T-helper 2 cell treated with Interferon-gamma antibody and Interleukin-4, amounts not matched to agents 100 ng/mL and 5 ng/mL, for 36 hours (primary cell): ENCODE measurements at regions not wholly inside any gene's neighbourhood (a gene's known extent, or its start where the extent isn't known, plus 50 kb on each side); places are given as distances from the start of the nearest gene placed in this dataset.

ENCODE experiments used
- intact Hi-C: fragments of 100-400 bp; cut with micrococcal nuclease; formaldehyde crosslinking; loops from one replicate; pipeline ENCODE4 v1.15.1; 2023

GRCh38 chr3:15942936-15943335 is 145.2 kb upstream of the ANKRD28 start:
- intact Hi-C loops: no loop called here

GRCh38 chr3:15948388-15948787 is 150.6 kb upstream of the ANKRD28 start:
- intact Hi-C loops: no loop called here

GRCh38 chr3:15952543-15953175 is 154.9 kb upstream of the ANKRD28 start:
- intact Hi-C loops: loop anchor here (5.0 kb wide), 1 partner anchor 135 kb away; no protein-coding TSS in a partner anchor

- intact Hi-C loops: loop anchor here (5.0 kb wide), 1 partner anchor 137 kb away; no protein-coding TSS in a partner anchor
These were observed 156.1 kb upstream of the ANKRD28 start for GRCh38 chr3:15953841-15954240.

GRCh38 chr3:15955968-15956367 is 158.2 kb upstream of the ANKRD28 start:
- intact Hi-C loops: no loop called here

- intact Hi-C loops: no loop called here
These were observed 161.1 kb upstream of the ANKRD28 start for GRCh38 chr3:15958692-15959433.

- intact Hi-C loops: no loop called here
These were observed 161.6 kb upstream of the ANKRD28 start for GRCh38 chr3:15959434-15959811.

GRCh38 chr3:15964605-15965442 is 167.0 kb upstream of the ANKRD28 start:
- intact Hi-C loops: no loop called here

GRCh38 chr3:15967577-15967976 is 169.8 kb upstream of the ANKRD28 start:
- intact Hi-C loops: no loop called here

GRCh38 chr3:15969874-15970640 is 172.3 kb upstream of the ANKRD28 start:
- intact Hi-C loops: no loop called here

GRCh38 chr3:15973414-15973813 is 175.6 kb upstream of the ANKRD28 start:
- intact Hi-C loops: no loop called here

- intact Hi-C loops: no loop called here
These were observed 176.2 kb upstream of the ANKRD28 start for GRCh38 chr3:15973940-15974339.

- intact Hi-C loops: no loop called here
These were observed 176.9 kb upstream of the ANKRD28 start for GRCh38 chr3:15974647-15975046.

GRCh38 chr3:15976524-15976923 is 178.7 kb upstream of the ANKRD28 start:
- intact Hi-C loops: no loop called here

GRCh38 chr3:15977090-15977489 is 179.3 kb upstream of the ANKRD28 start:
- intact Hi-C loops: no loop called here

- intact Hi-C loops: no loop called here
These were observed 179.9 kb upstream of the ANKRD28 start for GRCh38 chr3:15977598-15978232.

- intact Hi-C loops: no loop called here
These were observed 181.0 kb upstream of the ANKRD28 start for GRCh38 chr3:15978801-15979200.

GRCh38 chr3:15979495-15979894 is 181.7 kb upstream of the ANKRD28 start:
- intact Hi-C loops: no loop called here

- intact Hi-C loops: no loop called here
These were observed 182.1 kb upstream of the ANKRD28 start for GRCh38 chr3:15979900-15980299.

- intact Hi-C loops: no loop called here
These were observed 184.5 kb upstream of the ANKRD28 start for GRCh38 chr3:15982243-15982642.

- intact Hi-C loops: no loop called here
These were observed 185.0 kb upstream of the ANKRD28 start for GRCh38 chr3:15982667-15983196.
